ENCODE measurements at regions not wholly inside any gene's neighbourhood (a gene's known extent, or its start where the extent isn't known, plus 50 kb on each side); places are given as distances from the start of the nearest gene placed in this dataset.

DNA sequence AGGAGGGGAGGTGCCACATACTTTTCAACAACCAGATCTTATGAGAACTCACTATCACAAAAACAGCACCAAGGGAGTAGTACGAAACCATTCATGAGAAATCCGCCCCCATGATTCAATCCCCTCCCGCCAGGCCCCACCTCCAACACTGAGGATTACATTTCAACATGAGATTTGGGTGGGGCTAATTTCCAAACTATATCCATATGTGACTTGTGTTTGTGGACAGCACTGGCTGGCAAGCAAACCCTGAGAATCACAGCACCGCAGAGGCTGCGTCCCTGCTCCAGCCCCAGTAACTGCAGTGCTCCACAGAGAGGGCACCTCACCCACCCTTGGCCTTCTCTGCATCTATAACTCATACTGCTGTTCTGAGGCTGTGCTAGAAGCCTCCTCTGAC lies 211.2 kb upstream of the PODXL start:
- no peak for TF ChIP-seq EZH2phosphoT487 (IDR thresholded peaks at IDR 0.05; ENCODE audit: borderline replicate concordance, low read length)
- TF ChIP-seq, protein P1, sequence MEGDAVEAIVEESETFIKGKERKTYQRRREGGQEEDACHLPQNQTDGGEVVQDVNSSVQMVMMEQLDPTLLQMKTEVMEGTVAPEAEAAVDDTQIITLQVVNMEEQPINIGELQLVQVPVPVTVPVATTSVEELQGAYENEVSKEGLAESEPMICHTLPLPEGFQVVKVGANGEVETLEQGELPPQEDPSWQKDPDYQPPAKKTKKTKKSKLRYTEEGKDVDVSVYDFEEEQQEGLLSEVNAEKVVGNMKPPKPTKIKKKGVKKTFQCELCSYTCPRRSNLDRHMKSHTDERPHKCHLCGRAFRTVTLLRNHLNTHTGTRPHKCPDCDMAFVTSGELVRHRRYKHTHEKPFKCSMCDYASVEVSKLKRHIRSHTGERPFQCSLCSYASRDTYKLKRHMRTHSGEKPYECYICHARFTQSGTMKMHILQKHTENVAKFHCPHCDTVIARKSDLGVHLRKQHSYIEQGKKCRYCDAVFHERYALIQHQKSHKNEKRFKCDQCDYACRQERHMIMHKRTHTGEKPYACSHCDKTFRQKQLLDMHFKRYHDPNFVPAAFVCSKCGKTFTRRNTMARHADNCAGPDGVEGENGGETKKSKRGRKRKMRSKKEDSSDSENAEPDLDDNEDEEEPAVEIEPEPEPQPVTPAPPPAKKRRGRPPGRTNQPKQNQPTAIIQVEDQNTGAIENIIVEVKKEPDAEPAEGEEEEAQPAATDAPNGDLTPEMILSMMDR (IDR thresholded peaks at IDR 0.05; ENCODE audit: low read depth, low read length, poor library complexity, severe bottlenecking), result no peak
